GM18868 (cell line): ENCODE measurements at regions not wholly inside any gene's neighbourhood (a gene's known extent, or its start where the extent isn't known, plus 50 kb on each side); places are given as distances from the start of the nearest gene placed in this dataset.
"Not testable (repeated sequence)": the region's sequence is repeated elsewhere in the genome, so short reads cannot be mapped to it uniquely, and the experiment has no call there.

Experiments
- ATAC-seq: cut with Tn5 transposase; IDR thresholded peaks from one replicate; pipeline ENCODE4 v1.9.1; 2021; ENCODE audit warnings: mild to moderate bottlenecking, moderate library complexity; ENCODE audit not compliant: unreplicated experiment

GRCh38 chr4:159030297-159030696 is 72.6 kb upstream of the RAPGEF2 start:
- not testable (repeated sequence) for ATAC-seq

- no peak for ATAC-seq
These were observed 67.3 kb upstream of the RAPGEF2 start for GRCh38 chr4:159035570-159035969.

GRCh38 chr4:159038536-159038935 is 64.3 kb upstream of the RAPGEF2 start:
- no peak for ATAC-seq

GRCh38 chr4:159041054-159042034 is 61.5 kb upstream of the RAPGEF2 start:
- no peak for ATAC-seq

GRCh38 chr4:159042097-159042605 is 60.7 kb upstream of the RAPGEF2 start:
- ATAC-seq, result peak; percentile 50

DNA sequence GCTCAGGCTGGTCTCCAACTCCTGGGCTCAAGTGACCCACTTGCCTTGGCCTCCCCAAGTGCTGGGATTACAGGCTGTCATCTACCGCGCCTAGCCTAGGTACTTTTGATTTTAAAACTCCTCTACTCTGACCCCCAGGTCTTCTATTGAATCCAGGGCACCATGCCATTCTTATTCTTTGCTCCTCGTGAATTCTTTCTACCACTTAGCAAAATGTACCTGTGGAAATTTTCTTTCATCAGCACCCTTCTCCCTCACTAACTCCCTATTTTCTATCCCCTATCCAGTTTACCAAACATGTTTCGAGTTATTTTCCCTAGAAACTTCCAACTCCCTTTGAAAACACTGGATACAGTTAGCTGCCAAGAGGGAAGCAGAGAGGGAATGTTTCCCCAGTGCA is 60.0 kb upstream of the RAPGEF2 start:
- no peak for ATAC-seq

DNA sequence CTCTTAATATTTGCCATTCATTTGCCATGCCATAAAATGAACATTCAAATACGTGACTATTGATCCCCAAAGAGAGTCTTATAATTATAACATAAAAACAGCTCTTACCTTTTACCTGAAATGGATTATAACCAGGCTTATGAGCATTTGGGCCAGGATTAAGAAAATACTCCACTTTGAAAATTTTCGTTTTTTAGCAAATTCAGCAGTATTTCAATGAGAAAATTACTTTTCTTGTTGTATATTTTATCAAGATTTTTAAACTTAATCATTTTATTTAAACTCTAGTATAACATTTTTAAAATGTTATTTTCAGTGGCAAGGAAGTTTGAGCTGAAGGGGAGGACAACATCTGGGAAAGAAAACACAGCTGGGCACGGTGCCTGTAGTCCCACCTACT is 59.0 kb upstream of the RAPGEF2 start:
- ATAC-seq, result no peak

DNA sequence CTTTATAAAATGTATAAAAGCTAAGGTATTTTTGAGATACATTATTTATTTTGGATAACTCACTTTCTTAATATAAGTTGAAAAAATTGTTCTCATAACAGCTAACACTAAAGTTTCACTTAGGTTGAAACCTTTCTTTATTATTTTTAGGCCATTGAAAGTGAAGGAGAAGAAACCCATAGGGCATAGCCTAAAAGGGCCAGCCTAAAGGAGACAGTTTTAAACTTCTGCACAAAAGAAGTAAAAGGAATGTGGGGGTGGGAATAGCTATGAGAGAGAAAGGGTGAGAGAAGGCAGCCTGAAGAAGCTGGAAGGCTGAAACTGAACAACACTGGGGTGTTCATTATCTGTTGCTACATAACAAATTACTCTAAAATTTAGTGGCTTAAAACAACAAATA is 57.6 kb upstream of the RAPGEF2 start:
- no peak for ATAC-seq

DNA sequence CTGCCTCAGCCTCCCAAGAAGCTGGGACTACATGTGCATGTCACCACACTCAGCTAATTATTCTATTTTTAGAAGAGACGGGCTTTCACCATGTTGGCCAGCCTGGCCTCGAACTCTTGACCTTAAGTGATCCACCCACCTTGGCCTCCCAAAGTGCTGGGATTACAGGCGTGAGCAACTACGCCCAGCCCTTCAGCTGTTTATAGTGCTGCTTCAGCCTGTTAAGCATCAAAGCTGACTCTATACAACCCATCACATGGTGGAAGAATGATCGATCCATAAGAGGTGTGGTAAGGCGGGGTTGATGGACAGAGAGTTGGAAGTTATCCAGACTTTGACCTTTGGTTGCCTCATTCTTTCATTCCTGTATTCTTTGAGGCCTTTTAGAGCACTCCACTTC is 56.2 kb upstream of the RAPGEF2 start:
- ATAC-seq, result no peak

DNA sequence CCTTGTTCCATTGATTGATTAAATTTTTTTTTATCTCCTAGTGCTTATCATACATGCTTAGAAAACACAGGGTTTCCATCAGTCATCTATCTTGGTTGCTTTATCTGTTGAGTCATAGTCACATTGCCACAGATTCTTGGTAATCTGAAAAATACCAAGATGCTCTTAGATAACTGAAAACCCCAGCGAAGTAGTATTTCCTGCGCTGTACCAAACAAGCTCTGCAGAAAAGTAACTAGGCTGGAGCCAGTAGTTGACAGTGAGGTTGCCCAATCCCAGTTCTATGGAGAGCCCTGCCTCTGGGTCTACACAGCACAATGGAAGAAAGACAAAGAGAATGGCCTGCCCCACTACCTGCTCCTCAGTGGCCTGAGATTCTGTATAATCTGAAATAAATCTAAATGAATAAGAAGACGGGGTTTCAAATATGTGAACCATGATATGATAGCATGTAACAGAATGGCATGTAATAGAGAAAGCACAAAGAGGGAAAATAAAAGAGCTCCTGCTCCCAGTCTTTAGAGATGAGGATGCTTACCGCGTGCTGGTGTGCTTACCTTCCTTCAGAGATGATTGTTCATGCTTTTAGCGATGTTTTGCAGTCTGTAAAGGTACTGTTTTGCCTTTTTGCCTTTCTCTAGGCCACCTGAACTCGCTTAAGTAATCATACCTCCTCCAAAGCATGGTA is 55.3 kb upstream of the RAPGEF2 start:
- ATAC-seq, result no peak

GRCh38 chr4:159048166-159048886 is 54.6 kb upstream of the RAPGEF2 start:
- ATAC-seq, result no peak

- ATAC-seq, result no peak
These were observed 53.0 kb upstream of the RAPGEF2 start for GRCh38 chr4:159049780-159050375.

DNA sequence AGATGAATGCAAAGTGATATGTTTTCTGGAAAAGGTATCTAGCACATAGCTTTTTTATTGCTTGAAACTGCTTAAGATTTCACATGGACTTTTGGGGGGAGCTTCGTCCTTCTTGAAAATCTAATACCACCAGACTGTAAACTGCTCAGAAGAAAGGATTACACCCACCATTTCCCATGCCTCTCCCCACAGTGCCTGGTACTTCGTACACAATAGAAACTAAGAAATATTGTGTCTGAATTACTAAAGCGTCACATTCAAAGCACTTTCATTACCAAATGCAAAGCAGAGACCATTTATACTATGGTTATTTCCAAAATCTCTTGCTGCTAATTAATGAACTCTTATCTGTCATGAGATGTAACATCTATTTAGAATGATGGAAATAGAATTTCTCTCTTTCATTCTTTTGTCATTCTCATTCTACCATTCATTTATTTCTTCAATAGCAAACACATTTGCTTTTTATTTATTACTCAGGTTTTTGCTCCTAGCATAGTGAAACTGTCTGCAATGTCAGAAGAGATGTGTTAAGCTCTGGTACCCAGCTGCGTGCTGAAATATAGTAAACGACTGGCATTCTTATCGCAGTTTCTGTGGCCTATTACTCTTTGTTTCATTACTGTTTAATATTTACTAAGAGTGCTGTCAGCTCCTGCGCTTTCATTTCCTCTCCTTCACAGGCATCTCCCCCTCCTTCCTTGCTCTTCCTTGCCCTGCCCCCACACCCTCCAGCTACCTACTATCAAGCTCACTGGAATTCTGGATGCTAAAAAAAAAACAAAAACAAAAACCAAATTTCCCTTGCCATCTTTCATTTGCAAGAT is 51.4 kb upstream of the RAPGEF2 start:
- ATAC-seq, result peak; percentile 90

- ATAC-seq, result peak; percentile 57
These were observed 50.6 kb upstream of the RAPGEF2 start for GRCh38 chr4:159052315-159052714.
